HepG2 (cell line): ENCODE measurements at regions not wholly inside any gene's neighbourhood (a gene's known extent, or its start where the extent isn't known, plus 50 kb on each side); places are given as distances from the start of the nearest gene placed in this dataset.

ENCODE experiments used
- ARID3A ChIP-seq: IDR thresholded peaks from 2 replicates; pipeline ENCODE4 v1.6.1; 2012; ENCODE audit warnings: low read depth, low read length, improper control_type of control experiment
- CTCF ChIP-seq: sonication (generic); formaldehyde crosslinking; IDR thresholded peaks from 2 replicates; pipeline ENCODE4 v1.5.0; 2020; ENCODE audit warnings: mild to moderate bottlenecking, missing genetic modification reagents, moderate library complexity
- EHMT2 ChIP-seq: fragments of 200-600 bp; sonication (generic); IDR thresholded peaks from 2 replicates; pipeline ENCODE4 v1.7.0; 2017; ENCODE audit warnings: antibody characterized with exemption, low read depth, low read length, borderline replicate concordance
- EP300 ChIP-seq, 3 experiments: sonication (generic) in 1 of 3; formaldehyde crosslinking in 1 of 3; IDR thresholded peaks; 2 replicates each; pipeline versions ENCODE4 v1.5.1 to v1.6.1; 2011 to 2020; ENCODE audit warnings: low read depth in 2 of 3, low read length in 2 of 3, borderline replicate concordance in 1 of 3, improper control_type of control experiment in 1 of 3, mild to moderate bottlenecking in 1 of 3, missing genetic modification reagents in 1 of 3, moderate library complexity in 1 of 3
- KLF6 ChIP-seq: IDR thresholded peaks from 2 replicates; pipeline ENCODE4 v1.8.0; 2016; ENCODE audit warnings: missing biosample characterization, missing genetic modification reagents
- MYC ChIP-seq: sonication (generic); formaldehyde crosslinking; IDR thresholded peaks from 2 replicates; pipeline ENCODE4 v1.9.0; 2021; ENCODE audit warnings: missing genetic modification reagents, borderline replicate concordance
- NFYC ChIP-seq: IDR thresholded peaks from 2 replicates; pipeline ENCODE4 v1.6.1; 2016; ENCODE audit warnings: missing genetic modification reagents, missing compliant biosample characterization
- SKI ChIP-seq: fragments of 450-650 bp; IDR thresholded peaks from one replicate; pipeline ENCODE4 v1.6.1; 2018; ENCODE audit warnings: mild to moderate bottlenecking; ENCODE audit not compliant: partially characterized antibody
- SMAD9 ChIP-seq: sonication (generic); formaldehyde crosslinking; IDR thresholded peaks from 2 replicates; pipeline ENCODE4 v1.5.1; 2020; ENCODE audit warnings: mild to moderate bottlenecking, missing genetic modification reagents
- SYNCRIP ChIP-seq: fragments of 200-400 bp; formaldehyde crosslinking; IDR thresholded peaks from 2 replicates; pipeline ENCODE4 v1.6.1; 2018; ENCODE audit warnings: mild to moderate bottlenecking, low read depth, low read length; ENCODE audit not compliant: insufficient read depth
- ZNF30 ChIP-seq: sonication (generic); formaldehyde crosslinking; IDR thresholded peaks from 2 replicates; pipeline ENCODE4 v1.5.0; 2020; ENCODE audit warnings: mild to moderate bottlenecking, missing genetic modification reagents
- ZNF44 ChIP-seq: sonication (generic); formaldehyde crosslinking; IDR thresholded peaks from 2 replicates; pipeline ENCODE4 v1.5.1; 2020; ENCODE audit warnings: mild to moderate bottlenecking, missing genetic modification reagents
- ZNF563 ChIP-seq: sonication (generic); formaldehyde crosslinking; IDR thresholded peaks from 2 replicates; pipeline ENCODE4 v1.8.0; 2022; ENCODE audit warnings: mild to moderate bottlenecking, moderate library complexity, missing genetic modification reagents
- ZNF569 ChIP-seq: sonication (generic); formaldehyde crosslinking; IDR thresholded peaks from 2 replicates; pipeline ENCODE4 v1.5.0; 2020; ENCODE audit warnings: mild to moderate bottlenecking, missing genetic modification reagents, moderate library complexity, borderline replicate concordance
- ZNF646 ChIP-seq: sonication (generic); formaldehyde crosslinking; IDR thresholded peaks from 2 replicates; pipeline ENCODE4 v1.9.0; 2021; ENCODE audit warnings: mild to moderate bottlenecking, missing genetic modification reagents
- ZNF816 ChIP-seq: sonication (generic); formaldehyde crosslinking; IDR thresholded peaks from 2 replicates; pipeline ENCODE4 v1.8.0; 2022; ENCODE audit warnings: missing genetic modification reagents, mild to moderate bottlenecking, borderline replicate concordance
- ZNF841 ChIP-seq: sonication (generic); formaldehyde crosslinking; IDR thresholded peaks from 2 replicates; pipeline ENCODE4 v1.8.1; 2023; ENCODE audit warnings: missing genetic modification reagents, borderline replicate concordance

- no peak for TF ChIP-seq CTCF (CRISPR knock-in tag)
- TF ChIP-seq MYC: no peak
- no peak for TF ChIP-seq SKI
- no peak for TF ChIP-seq SYNCRIP
- no peak for TF ChIP-seq SMAD9 (CRISPR knock-in tag)
- no peak for TF ChIP-seq ZNF841
- no peak; a peak in 1 of 4 replicates for TF ChIP-seq EP300 (IDR thresholded peaks at IDR 0.05; ENCODE audit: low read depth in 2 of 2, low read length in 2 of 2)
- no peak for TF ChIP-seq EP300 (CRISPR knock-in tag; IDR thresholded peaks at IDR 0.05; ENCODE audit: borderline replicate concordance)
- no peak for TF ChIP-seq KLF6 (CRISPR knock-in tag)
- TF ChIP-seq ARID3A: no peak
- no peak for TF ChIP-seq ZNF646 (CRISPR knock-in tag)
- TF ChIP-seq ZNF569: no peak
- no peak for TF ChIP-seq ZNF30
- no peak for TF ChIP-seq NFYC
- TF ChIP-seq ZNF44: no peak
- TF ChIP-seq ZNF816: no peak
- no peak for TF ChIP-seq ZNF563
- TF ChIP-seq EHMT2: no peak
Measured at GRCh38 chr2:238596571-238597551, 170.1 kb downstream of the ASB1 start (continued).
